GM12878 (cell line): ENCODE measurements at regions not wholly inside any gene's neighbourhood (a gene's known extent, or its start where the extent isn't known, plus 50 kb on each side); places are given as distances from the start of the nearest gene placed in this dataset.

ENCODE experiments used
- ATAC-seq: fragments of 200-7000 bp; cut with Tn5 transposase; 3 replicates; pipeline ENCODE4 v1.9.1; 2020; ENCODE audit warnings: mild to moderate bottlenecking, moderate library complexity
- BruUV-seq: library from RNA; stranded (reverse); fragments of 400-500 nt; replicated peaks from 2 replicates; lab custom pipeline; 2021; lab: Mats Ljungman, UMichigan
- CTCF ChIA-PET: fragments of 300-600 bp; sonication (Branson Sonifier 250); formaldehyde crosslinking; extraction: SDS; loops from one replicate; lab custom pipeline; 2021; ENCODE audit warnings: inconsistent platforms; lab: Yijun Ruan, JAX
- POLR2A ChIA-PET: fragments of 350-600 bp; formaldehyde crosslinking; extraction: SDS; loops from one replicate; lab custom pipeline; 2021; ENCODE audit warnings: inconsistent platforms; lab: Charles Lee
- RAD21 ChIA-PET: fragments of 300-600 bp; sonication (Branson Sonifier 250); formaldehyde crosslinking; loops from one replicate; lab custom pipeline; 2023; ENCODE audit warnings: antibody characterized with exemption; ENCODE audit not compliant: unreplicated experiment; lab: Charles Lee
- SMC1A ChIA-PET: fragments of 300-600 bp; sonication (Branson Sonifier 250); formaldehyde crosslinking; loops from one replicate; lab custom pipeline; 2023; ENCODE audit not compliant: unreplicated experiment, uncharacterized antibody; lab: Charles Lee
- DNase-seq: peaks from one replicate; pipeline ENCODE4 v3.0.0-alpha.2; 2011; ENCODE audit warnings: low read depth, low spot score
- FAIRE-seq: peaks from 3 replicates; lab custom pipeline; 2011; peaks lifted over from hg19 to GRCh38; lab: Jason Lieb, UNC
- H2AFZ ChIP-seq: 2 replicates; pipeline ENCODE4 v1.6.0; 2011; ENCODE audit warnings: low read depth, low read length, control low read depth; ENCODE audit not compliant: control insufficient read depth
- H3K27ac ChIP-seq: 2 replicates; pipeline ENCODE4 v1.5.1; 2011; ENCODE audit warnings: control low read depth; ENCODE audit not compliant: control insufficient read depth, insufficient read depth
- H3K27me3 ChIP-seq, 2 experiments: replicated peaks in 1 of 2; 2 replicates each; pipeline versions ENCODE4 v1.6.0 to v1.6.1; 2011; ENCODE audit warnings: low read length in 1 of 2; ENCODE audit not compliant: control insufficient read depth in 2 of 2, insufficient read depth in 2 of 2
- H3K36me3 ChIP-seq, 2 experiments: 2 replicates each; pipeline ENCODE4 v1.5.1; 2011; ENCODE audit warnings: low read length in 1 of 2; ENCODE audit not compliant: control insufficient read depth in 2 of 2, insufficient read depth in 2 of 2
- H3K4me1 ChIP-seq: 2 replicates; pipeline ENCODE4 v1.6.1; 2011; ENCODE audit warnings: mild to moderate bottlenecking, low read length, moderate library complexity, mixed read lengths; ENCODE audit not compliant: control insufficient read depth, insufficient read depth
- H3K4me2 ChIP-seq: 2 replicates; pipeline ENCODE4 v1.6.0; 2011; ENCODE audit warnings: control low read depth; ENCODE audit not compliant: control insufficient read depth, insufficient read depth
- H3K4me3 ChIP-seq: fragments of 200-600 bp; sonication (generic); 2 replicates; pipeline ENCODE4 v1.5.1; 2016
- H3K79me2 ChIP-seq: 2 replicates; pipeline ENCODE4 v1.6.0; 2011; ENCODE audit warnings: low read length; ENCODE audit not compliant: control insufficient read depth, insufficient read depth
- H3K9ac ChIP-seq: 2 replicates; pipeline ENCODE4 v1.8.0; 2011; ENCODE audit warnings: low read length, control low read depth, mixed read lengths; ENCODE audit not compliant: control insufficient read depth, insufficient read depth
- H3K9me3 ChIP-seq: replicated peaks from 3 replicates; pipeline ENCODE4 v1.5.1; 2011; ENCODE audit warnings: mild to moderate bottlenecking, low read length; ENCODE audit not compliant: control insufficient read depth, insufficient read depth
- H4K20me1 ChIP-seq: 2 replicates; pipeline ENCODE4 v1.6.0; 2011; ENCODE audit not compliant: control insufficient read depth, insufficient read depth
- CBX3 ChIP-seq: fragments of 200-600 bp; sonication (generic); IDR thresholded peaks from 2 replicates; pipeline ENCODE4 v1.6.1; 2016; ENCODE audit warnings: low read depth, borderline replicate concordance
- ESRRA ChIP-seq: IDR thresholded peaks from 2 replicates; pipeline ENCODE4 v1.6.1; 2012; ENCODE audit warnings: mild to moderate bottlenecking, low read length, improper control_type of control experiment
- EZH2 ChIP-seq: IDR thresholded peaks from 2 replicates; pipeline ENCODE4 v1.6.1; 2012; ENCODE audit warnings: low read depth, mild to moderate bottlenecking, control low read depth, inconsistent platforms, low read length, borderline replicate concordance; ENCODE audit not compliant: control insufficient read depth
- GABPA ChIP-seq: IDR thresholded peaks from 2 replicates; pipeline ENCODE4 v1.6.1; 2014; ENCODE audit warnings: antibody characterized with exemption, low read depth, mild to moderate bottlenecking, inconsistent platforms
- POLR2AphosphoS5 ChIP-seq: IDR thresholded peaks from 2 replicates; pipeline ENCODE4 v1.6.1; 2011; ENCODE audit warnings: mild to moderate bottlenecking, low read length, inconsistent platforms
- SREBF1 ChIP-seq: IDR thresholded peaks from 2 replicates; pipeline ENCODE4 v1.6.1; 2012; ENCODE audit warnings: mild to moderate bottlenecking, low read length
- STAT1 ChIP-seq: fragments of 450-650 bp; conservative IDR thresholded peaks from 2 replicates; pipeline ENCODE4 v1.6.1; 2014; ENCODE audit warnings: antibody characterized with exemption, mild to moderate bottlenecking
- STAT3 ChIP-seq: IDR thresholded peaks from 2 replicates; pipeline ENCODE4 v1.6.1; 2011; ENCODE audit warnings: low read depth, low read length, improper control_type of control experiment
- TCF12 ChIP-seq: IDR thresholded peaks from 2 replicates; pipeline ENCODE4 v1.6.1; 2011; ENCODE audit warnings: low read depth, mild to moderate bottlenecking, low read length
- ZNF622 ChIP-seq: fragments of 450-650 bp; IDR thresholded peaks from 2 replicates; pipeline ENCODE4 v1.6.1; 2017; ENCODE audit warnings: mild to moderate bottlenecking, inconsistent platforms
- WGBS: methylation state at CpG from one replicate; pipeline ENCODE4 v1.1.6; 2016; ENCODE audit warnings: low lambda C conversion rate; ENCODE audit not compliant: insufficient replicate concordance, insufficient coverage; ENCODE audit errors: missing lambda C conversion rate; 5-methylcytosine and 5-hydroxymethylcytosine counted together
- in situ Hi-C: fragments of 300-500 bp; cut with MboI; formaldehyde crosslinking; loops from 9 replicates; pipeline ENCODE4 v1.14.3; 2018; ENCODE audit warnings: mixed read lengths
- intact Hi-C: fragments of 100-400 bp; cut with micrococcal nuclease; formaldehyde crosslinking; loops from one replicate; pipeline ENCODE4 v1.14.2; 2022; ENCODE audit not compliant: unreplicated experiment
- TF ChIP-seq, protein P1 (sequence below): IDR thresholded peaks from 2 replicates; pipeline ENCODE4 v1.6.1; 2011; ENCODE audit warnings: mild to moderate bottlenecking, low read depth, low read length, moderate library complexity; ENCODE audit not compliant: insufficient replicate concordance
- TF ChIP-seq, protein P2 (sequence below): fragments of 450-650 bp; conservative IDR thresholded peaks from 2 replicates; pipeline ENCODE4 v1.6.1; 2017; ENCODE audit warnings: mild to moderate bottlenecking, moderate library complexity

DNA sequence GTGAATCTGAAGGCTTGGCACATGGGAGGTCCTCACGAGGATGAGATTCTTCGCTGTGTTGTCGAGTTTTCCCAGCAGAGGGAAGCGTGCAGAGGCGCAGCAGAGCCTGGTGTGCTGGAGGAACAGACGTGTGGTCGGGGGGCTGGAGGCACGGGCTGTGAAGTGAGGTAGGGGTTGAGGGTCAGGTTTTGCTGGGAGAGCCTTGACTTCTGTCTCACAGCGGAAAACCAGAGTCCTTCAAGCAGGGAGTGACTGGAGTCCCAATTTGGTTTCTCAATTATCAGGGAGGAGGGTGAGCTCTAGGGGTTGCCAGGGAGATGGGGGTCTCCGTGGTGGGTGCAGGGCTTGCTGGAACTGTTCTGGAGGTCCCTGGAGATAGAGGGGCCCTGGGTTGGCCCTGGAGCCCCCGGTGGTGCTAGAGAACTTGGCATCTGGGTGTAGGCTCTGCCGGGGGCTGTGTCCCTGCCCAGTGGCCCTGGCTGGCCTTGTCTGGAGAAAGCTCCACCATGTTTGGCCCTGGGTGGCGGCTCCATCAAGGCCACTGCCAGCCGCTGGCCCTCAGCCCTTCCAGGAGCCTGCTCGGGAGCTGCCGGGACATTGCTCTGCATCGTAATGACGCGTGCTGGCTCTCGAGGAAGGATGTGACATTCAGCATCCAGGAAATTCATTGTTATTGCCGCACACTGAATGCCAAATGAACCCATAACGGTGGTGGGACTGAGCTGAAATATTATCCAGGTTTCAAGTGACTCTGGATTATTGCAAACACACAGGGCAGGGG is 215.7 kb downstream of the KIF26A start (continued):
- TF ChIP-seq, protein P1, sequence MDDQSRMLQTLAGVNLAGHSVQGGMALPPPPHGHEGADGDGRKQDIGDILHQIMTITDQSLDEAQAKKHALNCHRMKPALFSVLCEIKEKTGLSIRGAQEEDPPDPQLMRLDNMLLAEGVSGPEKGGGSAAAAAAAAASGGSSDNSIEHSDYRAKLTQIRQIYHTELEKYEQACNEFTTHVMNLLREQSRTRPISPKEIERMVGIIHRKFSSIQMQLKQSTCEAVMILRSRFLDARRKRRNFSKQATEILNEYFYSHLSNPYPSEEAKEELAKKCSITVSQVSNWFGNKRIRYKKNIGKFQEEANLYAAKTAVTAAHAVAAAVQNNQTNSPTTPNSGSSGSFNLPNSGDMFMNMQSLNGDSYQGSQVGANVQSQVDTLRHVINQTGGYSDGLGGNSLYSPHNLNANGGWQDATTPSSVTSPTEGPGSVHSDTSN: no peak
- TF ChIP-seq STAT3 (no peak), ZNF622 (no peak)

DNA sequence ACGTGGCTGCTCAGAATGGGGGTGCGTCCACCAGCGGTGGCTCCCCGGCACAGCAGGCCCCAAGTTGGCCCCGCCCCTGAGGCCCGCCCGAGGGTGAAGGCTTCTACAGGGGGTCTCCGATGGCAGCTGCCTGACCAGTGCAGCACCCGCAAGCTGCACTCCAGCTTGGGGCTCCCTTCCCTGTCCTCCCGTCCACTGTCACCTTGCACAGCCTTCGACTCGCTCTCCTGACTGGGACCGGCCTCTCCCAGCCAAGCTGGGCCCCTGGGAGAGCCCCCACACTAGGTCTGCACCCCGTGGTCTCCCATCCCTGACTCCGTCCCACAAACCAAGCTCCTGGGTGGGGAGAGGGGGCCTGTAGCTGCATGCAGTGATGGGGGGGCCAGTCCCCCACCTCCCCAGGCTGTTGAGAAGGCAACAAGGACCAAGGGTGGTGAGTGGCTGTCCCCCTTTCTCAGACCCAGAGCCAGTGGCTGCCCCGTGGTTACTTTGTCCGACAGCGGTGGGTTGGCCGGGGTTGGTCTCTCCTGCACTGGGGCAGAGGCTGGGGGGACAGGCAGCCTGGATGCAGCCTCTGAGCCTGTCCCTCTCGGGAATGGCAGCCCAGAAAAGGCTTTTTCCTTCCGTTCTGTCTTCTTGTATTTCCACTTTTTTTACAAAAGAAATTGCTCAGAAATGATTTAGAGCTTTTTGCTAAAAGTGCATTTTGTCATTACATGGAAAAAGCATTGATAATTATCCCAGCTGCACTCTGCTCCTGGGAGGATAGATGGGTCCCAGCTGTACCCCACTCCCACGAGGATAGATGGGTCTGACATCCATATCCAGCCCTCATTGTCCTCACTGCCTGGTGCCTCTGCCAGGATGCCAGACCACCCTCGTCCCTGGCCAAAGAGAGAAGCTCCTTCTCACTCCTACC is 217.0 kb downstream of the KIF26A start:
- 38% methylated on average over 23 of the region's 23 CpGs for WGBS
- Histone ChIP-seq H3K9ac (no peak overlapping the region), H3K27ac (no peak overlapping the region), H3K79me2 (no peaks in the 10 kb centered on the region), H3K9me3 (no peaks in the 10 kb centered on the region; the same call in 2 of the 3 replicates), H3K36me3 (no peaks in the 10 kb centered on the region), H2AFZ (no peak overlapping the region), H3K4me3 (no peak overlapping the region), H3K4me2 (no peak overlapping the region), H3K4me1 (no peaks in the 10 kb centered on the region), H3K27me3 (no peaks in the 10 kb centered on the region; a peak in 1 of 4 replicates), H4K20me1 (no peaks in the 10 kb centered on the region)
- ChIA-PET SMC1A (no interaction called here), RAD21 (no interaction called here), POLR2A (no interaction called here), CTCF (no interaction called here)
- FAIRE-seq (no peak), ATAC-seq (no peak), DNase-seq (no peak)
- no peak for TF ChIP-seq SREBF1
- no peak for TF ChIP-seq EZH2
- TF ChIP-seq, protein P2, sequence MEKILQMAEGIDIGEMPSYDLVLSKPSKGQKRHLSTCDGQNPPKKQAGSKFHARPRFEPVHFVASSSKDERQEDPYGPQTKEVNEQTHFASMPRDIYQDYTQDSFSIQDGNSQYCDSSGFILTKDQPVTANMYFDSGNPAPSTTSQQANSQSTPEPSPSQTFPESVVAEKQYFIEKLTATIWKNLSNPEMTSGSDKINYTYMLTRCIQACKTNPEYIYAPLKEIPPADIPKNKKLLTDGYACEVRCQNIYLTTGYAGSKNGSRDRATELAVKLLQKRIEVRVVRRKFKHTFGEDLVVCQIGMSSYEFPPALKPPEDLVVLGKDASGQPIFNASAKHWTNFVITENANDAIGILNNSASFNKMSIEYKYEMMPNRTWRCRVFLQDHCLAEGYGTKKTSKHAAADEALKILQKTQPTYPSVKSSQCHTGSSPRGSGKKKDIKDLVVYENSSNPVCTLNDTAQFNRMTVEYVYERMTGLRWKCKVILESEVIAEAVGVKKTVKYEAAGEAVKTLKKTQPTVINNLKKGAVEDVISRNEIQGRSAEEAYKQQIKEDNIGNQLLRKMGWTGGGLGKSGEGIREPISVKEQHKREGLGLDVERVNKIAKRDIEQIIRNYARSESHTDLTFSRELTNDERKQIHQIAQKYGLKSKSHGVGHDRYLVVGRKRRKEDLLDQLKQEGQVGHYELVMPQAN: no peak
- TF ChIP-seq TCF12: no peak
- TF ChIP-seq ESRRA: no peak
- no peak for TF ChIP-seq STAT1
- TF ChIP-seq GABPA: no peak
- no peak for TF ChIP-seq POLR2AphosphoS5
- no peak for TF ChIP-seq CBX3
- BruUV-seq: no TSS peak
- intact Hi-C loops (no loop called here), in situ Hi-C loops (no loop called here)
